Pancreas (tissue), 10 donors: ENCODE measurements at regions not wholly inside any gene's neighbourhood (a gene's known extent, or its start where the extent isn't known, plus 50 kb on each side); places are given as distances from the start of the nearest gene placed in this dataset.

Source experiments
- ATAC-seq, 4 donors: fragments of 200-7000 bp; cut with Tn5 transposase; one replicate each; pipeline versions ENCODE4 v1.8.0 to v1.9.1; 2020; ENCODE audit warnings: mild to moderate bottlenecking in 4 of 4, moderate library complexity in 4 of 4
- DNase-seq, 6 donors: peaks; one replicate each; pipeline ENCODE4 v3.0.0-alpha.2; 2020
- FAIRE-seq: peaks from 2 replicates; lab custom pipeline; 2012; peaks lifted over from hg19 to GRCh38; lab: Jason Lieb, UNC
- H3K27ac ChIP-seq, 4 donors: fragments of 200-600 bp; sonication (generic); 1 replicate in 3 of 4; 2 replicates in 1 of 4; pipeline versions ENCODE4 v1.5.0 to v1.8.0; 2020
- H3K27me3 ChIP-seq, 4 donors: fragments of 200-600 bp; one replicate each; pipeline ENCODE4 v1.8.0; 2021
- H3K36me3 ChIP-seq, 3 donors: fragments of 200-600 bp; sonication (generic) in 1 of 3; one replicate each; pipeline versions ENCODE4 v1.5.0 to v1.8.0; 2020 to 2021
- H3K4me1 ChIP-seq, 3 donors: fragments of 200-600 bp; one replicate each; pipeline ENCODE4 v1.8.0; 2021
- H3K4me3 ChIP-seq, 4 donors: fragments of 200-600 bp; sonication (generic) in 2 of 4; one replicate each; pipeline versions ENCODE4 v1.5.0 to v1.8.0; 2020 to 2021
- H3K9me3 ChIP-seq, 4 donors: fragments of 200-600 bp; one replicate each; pipeline ENCODE4 v1.8.0; 2021
- WGBS, 2 donors: extraction: QIAGEN DNeasy Blood & Tissue Kit; methylation state at CpG; one replicate each; pipeline ENCODE4 v1.1.7; 2013; 5-methylcytosine and 5-hydroxymethylcytosine counted together
- intact Hi-C, 3 donors: fragments of 100-400 bp; cut with DNase I; formaldehyde crosslinking; loops; one replicate each; pipeline versions ENCODE4 v1.11.1 to v1.14.2; 2022
- TF ChIP-seq, protein P1 (sequence below), 4 donors: fragments of 200-600 bp; sonication (generic) in 3 of 4; IDR thresholded peaks; one replicate each; pipeline versions ENCODE4 v1.5.0 to v1.8.0; 2021; ENCODE audit warnings: antibody characterized with exemption in 4 of 4
- donor health status: healthy with polysubstance abuse.
- donor health status: DM: no; HTN: no; CAD: no; lungs with moderate emphysema.
- donor health status: DM: no; HTN: no; CAD: no.
- donor health status: control.
- donor health status: control.
- donor health status: Bipolar disorder and iron deficiency.
- donor health status: DM: yes; HTN: yes; CAD: no.
- donor health status: DM: no; HTN: no; CAD: no.
- donor health status: DM: no; HTN: no; CAD: no.
- donor health status: DM: yes; HTN: yes; CAD: no.

DNA sequence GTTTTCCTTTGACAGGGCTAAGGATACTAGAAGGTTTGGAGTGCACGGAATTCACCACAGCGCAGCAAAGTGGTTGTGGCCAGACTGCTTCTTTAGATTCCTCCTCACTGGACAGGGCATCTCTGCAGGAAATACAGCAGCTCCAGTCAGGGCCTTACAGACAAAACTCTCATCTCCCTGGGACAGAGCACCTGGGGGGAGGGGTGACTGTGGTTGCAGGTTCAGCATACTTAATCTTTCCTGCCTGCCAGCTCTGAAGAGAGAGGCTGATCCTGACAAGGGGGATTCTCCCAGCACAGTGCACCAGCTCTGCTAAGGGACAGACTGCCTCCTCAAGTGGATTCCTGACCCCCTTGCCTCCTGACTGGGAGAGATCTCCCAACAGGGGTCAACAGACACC lies 1257.9 kb downstream of the NXPH1 start:
- FAIRE-seq (no peak), ATAC-seq (no peak), DNase-seq (no peak)
- Histone ChIP-seq H3K4me3 (no peak overlapping the region), H3K4me1 (no peaks in the 10 kb centered on the region), H3K36me3 (no peaks in the 10 kb centered on the region), H3K9me3 (no peaks in the 10 kb centered on the region), H3K27me3 (no peaks in the 10 kb centered on the region), H3K27ac (no peak overlapping the region)
- 66 to 67% methylated on average over 2 of the region's 2 CpGs for WGBS, 2 donors
- TF ChIP-seq, protein P1, sequence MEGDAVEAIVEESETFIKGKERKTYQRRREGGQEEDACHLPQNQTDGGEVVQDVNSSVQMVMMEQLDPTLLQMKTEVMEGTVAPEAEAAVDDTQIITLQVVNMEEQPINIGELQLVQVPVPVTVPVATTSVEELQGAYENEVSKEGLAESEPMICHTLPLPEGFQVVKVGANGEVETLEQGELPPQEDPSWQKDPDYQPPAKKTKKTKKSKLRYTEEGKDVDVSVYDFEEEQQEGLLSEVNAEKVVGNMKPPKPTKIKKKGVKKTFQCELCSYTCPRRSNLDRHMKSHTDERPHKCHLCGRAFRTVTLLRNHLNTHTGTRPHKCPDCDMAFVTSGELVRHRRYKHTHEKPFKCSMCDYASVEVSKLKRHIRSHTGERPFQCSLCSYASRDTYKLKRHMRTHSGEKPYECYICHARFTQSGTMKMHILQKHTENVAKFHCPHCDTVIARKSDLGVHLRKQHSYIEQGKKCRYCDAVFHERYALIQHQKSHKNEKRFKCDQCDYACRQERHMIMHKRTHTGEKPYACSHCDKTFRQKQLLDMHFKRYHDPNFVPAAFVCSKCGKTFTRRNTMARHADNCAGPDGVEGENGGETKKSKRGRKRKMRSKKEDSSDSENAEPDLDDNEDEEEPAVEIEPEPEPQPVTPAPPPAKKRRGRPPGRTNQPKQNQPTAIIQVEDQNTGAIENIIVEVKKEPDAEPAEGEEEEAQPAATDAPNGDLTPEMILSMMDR (IDR thresholded peaks at IDR 0.05), result no peak
- intact Hi-C loops, result no loop called here

DNA sequence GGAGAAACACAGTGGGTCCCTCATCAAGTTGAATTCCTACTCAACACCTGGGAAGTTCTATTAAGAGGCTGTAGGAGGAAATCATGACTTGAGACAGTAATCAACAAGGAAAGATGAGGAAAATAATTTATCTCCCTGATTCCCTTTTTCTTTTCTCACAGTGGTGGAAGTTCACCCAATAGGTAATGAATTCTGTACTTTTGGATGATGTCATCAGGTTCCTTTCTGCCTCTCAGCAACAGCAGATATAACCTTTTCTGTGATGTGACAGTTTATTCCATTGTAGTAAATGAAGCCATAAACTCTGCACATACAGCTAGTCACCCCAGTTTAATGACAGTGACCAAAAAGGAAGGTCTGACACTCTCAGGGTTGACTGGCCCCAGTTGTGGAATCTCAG lies 1265.0 kb downstream of the NXPH1 start:
- Histone ChIP-seq H3K27me3 (no peaks in the 10 kb centered on the region), H3K27ac (no peak overlapping the region), H3K9me3 (no peaks in the 10 kb centered on the region), H3K4me1 (no peaks in the 10 kb centered on the region), H3K4me3 (no peak overlapping the region), H3K36me3 (no peaks in the 10 kb centered on the region)
- no peak for ATAC-seq
- TF ChIP-seq, protein P1 (IDR thresholded peaks at IDR 0.05), result no peak
- intact Hi-C loops, result no loop called here
- no peak for DNase-seq
- no peak for FAIRE-seq

DNA sequence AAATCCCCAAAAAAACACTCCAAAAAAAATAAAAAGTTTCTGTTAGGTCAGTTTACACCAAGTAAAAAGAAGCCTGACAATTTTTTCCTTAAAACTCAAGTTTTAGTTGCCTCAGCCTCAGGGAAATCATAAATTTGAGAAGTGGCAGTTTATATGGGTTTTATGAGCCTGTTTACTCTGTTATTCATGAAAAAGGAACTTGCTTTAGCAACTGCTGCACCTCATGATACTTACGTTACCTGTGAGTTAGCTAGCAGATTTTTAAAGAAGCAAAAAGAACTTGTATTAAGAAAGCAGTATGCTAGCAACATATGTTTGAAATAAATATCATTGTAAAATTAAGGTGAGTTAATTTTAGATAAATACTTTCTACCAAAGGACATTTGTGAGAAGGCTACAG lies 1264.5 kb upstream of the PHF14 start:
- no peak for DNase-seq
- H3K4me1 ChIP-seq, result no peaks in the 10 kb centered on the region
- intact Hi-C loops, result no loop called here
- no peaks in the 10 kb centered on the region for H3K9me3 ChIP-seq
- no peak for FAIRE-seq
- H3K4me3 ChIP-seq, result no peak overlapping the region
- 79 to 85% methylated on average over 1 of the region's 1 CpG for WGBS, 2 donors
- TF ChIP-seq, protein P1 (IDR thresholded peaks at IDR 0.05), result no peak
- ATAC-seq, result no peak
- no peak overlapping the region for H3K27ac ChIP-seq
- H3K27me3 ChIP-seq, result no peaks in the 10 kb centered on the region
- no peaks in the 10 kb centered on the region for H3K36me3 ChIP-seq

DNA sequence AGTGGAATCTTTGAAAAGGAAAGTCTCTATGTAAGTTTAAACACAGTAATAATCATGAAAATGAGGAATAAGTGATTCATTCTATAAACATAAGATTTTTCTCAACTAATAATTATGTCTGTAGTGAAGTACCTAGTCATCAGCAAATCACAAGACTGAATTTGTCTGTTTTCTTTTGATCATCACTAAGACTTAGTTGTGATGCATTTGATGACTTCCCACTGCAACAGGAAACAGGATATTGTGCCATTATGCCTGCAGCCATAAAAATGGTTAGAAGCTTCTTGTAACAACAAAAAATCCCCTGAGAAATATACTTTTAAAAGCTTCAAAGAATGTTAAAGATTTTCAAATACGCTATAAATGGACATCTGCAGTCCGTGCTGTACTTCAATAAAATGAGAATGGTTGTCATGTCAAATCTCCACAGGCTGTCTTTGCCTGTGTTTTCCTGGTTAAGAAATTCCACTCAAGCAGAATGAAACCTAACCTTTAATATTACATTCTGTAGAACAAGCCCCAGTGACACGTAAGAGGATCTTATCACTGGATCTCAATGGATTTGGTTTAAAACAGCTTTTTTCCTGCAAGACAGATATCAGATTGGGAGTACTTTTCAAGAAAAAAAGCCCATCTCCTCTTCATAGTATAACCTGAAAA lies 1262.3 kb upstream of the PHF14 start:
- Histone ChIP-seq H3K9me3 (no peaks in the 10 kb centered on the region), H3K27ac (no peak overlapping the region), H3K4me3 (no peak overlapping the region), H3K36me3 (no peaks in the 10 kb centered on the region), H3K27me3 (no peaks in the 10 kb centered on the region), H3K4me1 (no peaks in the 10 kb centered on the region)
- 61 to 62% methylated on average over 3 of the region's 3 CpGs for WGBS, 2 donors
- TF ChIP-seq, protein P1 (IDR thresholded peaks at IDR 0.05), result no peak
- intact Hi-C loops, result no loop called here
- DNase-seq, result no peak
- ATAC-seq, result no peak
- FAIRE-seq, result no peak

GRCh38 chr7:9718071-9718661 lies 1255.5 kb upstream of the PHF14 start:
- no peak for FAIRE-seq
- Histone ChIP-seq H3K4me3 (no peak overlapping the region), H3K36me3 (no peaks in the 10 kb centered on the region), H3K27ac (no peak overlapping the region), H3K27me3 (no peaks in the 10 kb centered on the region), H3K4me1 (no peaks in the 10 kb centered on the region), H3K9me3 (no peaks in the 10 kb centered on the region)
- intact Hi-C loops, result no loop called here
- DNase-seq, result no peak
- TF ChIP-seq, protein P1 (IDR thresholded peaks at IDR 0.05), result no peak
- ATAC-seq, result no peak
